Spleen (tissue), 11 donors: ENCODE measurements at regions not wholly inside any gene's neighbourhood (a gene's known extent, or its start where the extent isn't known, plus 50 kb on each side); places are given as distances from the start of the nearest gene placed in this dataset.

Source experiments
- DNase-seq: peaks from one replicate; pipeline ENCODE4 v3.0.0-alpha.2; 2020
- H3K27ac ChIP-seq, 8 donors: fragments of 200-600 bp; sonication (generic) in 7 of 8; 1 replicate in 4 of 8; 2 replicates in 4 of 8; pipeline versions ENCODE4 v1.5.0 to v1.8.0; 2016 to 2021; ENCODE audit warnings: inconsistent platforms in 4 of 8, mild to moderate bottlenecking in 4 of 8, moderate library complexity in 1 of 8
- H3K27me3 ChIP-seq, 7 donors: fragments of 200-600 bp; sonication (generic) in 6 of 7; replicated peaks in 1 of 7; 1 replicate in 4 of 7; 2 replicates in 3 of 7; pipeline versions ENCODE4 v1.5.0 to v1.8.0; 2016 to 2021; ENCODE audit warnings: inconsistent platforms in 3 of 7, mild to moderate bottlenecking in 1 of 7
- H3K36me3 ChIP-seq, 6 donors: fragments of 200-600 bp; sonication (generic) in 5 of 6; 1 replicate in 4 of 6; 2 replicates in 2 of 6; pipeline versions ENCODE4 v1.5.0 to v1.8.0; 2016 to 2021; ENCODE audit warnings: inconsistent platforms in 2 of 6
- H3K4me1 ChIP-seq, 6 donors: fragments of 200-600 bp; sonication (generic) in 5 of 6; 1 replicate in 3 of 6; 2 replicates in 3 of 6; pipeline versions ENCODE4 v1.5.0 to v1.8.0; 2016 to 2021; ENCODE audit warnings: inconsistent platforms in 3 of 6
- H3K4me3 ChIP-seq, 8 donors: fragments of 200-600 bp; sonication (generic) in 7 of 8; 1 replicate in 4 of 8; 2 replicates in 4 of 8; pipeline versions ENCODE4 v1.5.0 to v1.8.0; 2016 to 2021; ENCODE audit warnings: inconsistent platforms in 4 of 8, mild to moderate bottlenecking in 4 of 8, moderate library complexity in 2 of 8
- H3K9me3 ChIP-seq, 8 donors: fragments of 200-600 bp; sonication (generic) in 7 of 8; 1 replicate in 4 of 8; 2 replicates in 4 of 8; pipeline versions ENCODE4 v1.5.0 to v1.8.0; 2016 to 2021; ENCODE audit warnings: inconsistent platforms in 4 of 8
- POLR2A ChIP-seq, 3 donors: fragments of 450-650 bp; IDR thresholded peaks; one replicate each; pipeline ENCODE4 v1.5.1; 2017; ENCODE audit warnings: antibody characterized with exemption in 3 of 3, mild to moderate bottlenecking in 1 of 3
- POLR2AphosphoS5 ChIP-seq, 3 donors: sonication (generic); formaldehyde crosslinking; IDR thresholded peaks; one replicate each; pipeline ENCODE4 v1.5.1; 2017; ENCODE audit warnings: antibody characterized with exemption in 3 of 3
- WGBS, 5 donors: extraction: QIAGEN DNeasy Blood & Tissue Kit in 3 of 5; methylation state at CpG; one replicate each; pipeline versions ENCODE4 v1.1.5 to v1.1.7; 2013 to 2018; 5-methylcytosine and 5-hydroxymethylcytosine counted together
- intact Hi-C: fragments of 100-400 bp; cut with DNase I; formaldehyde crosslinking; loops from one replicate; pipeline ENCODE4 v1.15.0; 2023; ENCODE audit warnings: low total_unique reads
- TF ChIP-seq, protein P1 (sequence below), 11 experiments: fragments of 200-600 bp in 7 of 11; fragments of 450-650 bp in 4 of 11; sonication (generic) in 4 of 11; IDR thresholded peaks in 8 of 11; conservative IDR thresholded peaks in 3 of 11; 1 replicate in 7 of 11; 2 replicates in 4 of 11; pipeline versions ENCODE4 v1.4.0 to v1.8.0; 2016 to 2021; ENCODE audit warnings: antibody characterized with exemption in 11 of 11, inconsistent platforms in 4 of 11, mild to moderate bottlenecking in 1 of 11
- donor health status: healthy with polysubstance abuse.
- donor health status: DM: no; HTN: no; CAD: no; lungs with moderate emphysema.
- donor health status: DM: no; HTN: no; CAD: no.
- donor health status: Bipolar disorder and iron deficiency.
- donor health status: healthy.
- donor health status: DM: no; HTN: no; CAD: no.
- donor health status: DM: yes; HTN: yes; CAD: no.

DNA sequence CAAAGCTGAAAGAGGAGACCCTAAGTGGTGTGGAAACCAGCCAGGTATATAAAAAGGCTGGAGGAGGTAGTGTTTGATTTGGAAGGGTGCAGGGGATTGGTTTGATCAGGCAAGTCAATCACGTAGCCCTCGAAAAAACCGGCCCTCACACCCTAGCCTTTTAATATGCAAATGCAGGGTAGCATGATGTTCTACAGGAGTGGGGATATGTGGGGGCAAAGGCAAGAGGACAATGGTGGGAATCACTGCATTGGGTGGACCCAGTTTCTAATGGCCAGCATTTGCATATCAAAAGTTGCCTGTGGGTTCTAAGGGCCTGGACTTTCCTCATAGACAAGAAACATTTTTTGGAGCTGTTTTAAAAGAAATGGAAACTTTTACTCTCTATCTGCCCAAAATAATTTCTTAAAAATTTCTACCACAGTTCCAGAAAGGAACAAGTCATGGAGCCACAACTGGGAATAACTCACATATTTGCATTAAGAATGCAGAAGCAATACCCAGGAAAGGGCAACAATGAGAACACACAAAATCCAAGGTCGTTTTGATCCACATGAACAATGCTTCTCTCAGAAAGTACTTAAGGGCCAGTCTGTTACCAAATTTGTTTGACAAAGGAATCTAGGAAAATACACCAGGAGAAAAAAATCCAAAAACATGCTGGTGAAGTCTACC is 915.8 kb downstream of the NLGN4Y start:
- no peak for DNase-seq
- Histone ChIP-seq H3K9me3 (peaks cover 0 to 12% (median 0%) of the 10 kb centered on the region in 8 donors), H3K4me3 (no peak overlapping the region), H3K4me1 (no peaks in the 10 kb centered on the region), H3K27me3 (no peaks in the 10 kb centered on the region), H3K36me3 (no peaks in the 10 kb centered on the region), H3K27ac (no peak overlapping the region)
- TF ChIP-seq POLR2A (IDR thresholded peaks at IDR 0.05) (no peak), POLR2AphosphoS5 (IDR thresholded peaks at IDR 0.05) (no peak)
- TF ChIP-seq, protein P1, sequence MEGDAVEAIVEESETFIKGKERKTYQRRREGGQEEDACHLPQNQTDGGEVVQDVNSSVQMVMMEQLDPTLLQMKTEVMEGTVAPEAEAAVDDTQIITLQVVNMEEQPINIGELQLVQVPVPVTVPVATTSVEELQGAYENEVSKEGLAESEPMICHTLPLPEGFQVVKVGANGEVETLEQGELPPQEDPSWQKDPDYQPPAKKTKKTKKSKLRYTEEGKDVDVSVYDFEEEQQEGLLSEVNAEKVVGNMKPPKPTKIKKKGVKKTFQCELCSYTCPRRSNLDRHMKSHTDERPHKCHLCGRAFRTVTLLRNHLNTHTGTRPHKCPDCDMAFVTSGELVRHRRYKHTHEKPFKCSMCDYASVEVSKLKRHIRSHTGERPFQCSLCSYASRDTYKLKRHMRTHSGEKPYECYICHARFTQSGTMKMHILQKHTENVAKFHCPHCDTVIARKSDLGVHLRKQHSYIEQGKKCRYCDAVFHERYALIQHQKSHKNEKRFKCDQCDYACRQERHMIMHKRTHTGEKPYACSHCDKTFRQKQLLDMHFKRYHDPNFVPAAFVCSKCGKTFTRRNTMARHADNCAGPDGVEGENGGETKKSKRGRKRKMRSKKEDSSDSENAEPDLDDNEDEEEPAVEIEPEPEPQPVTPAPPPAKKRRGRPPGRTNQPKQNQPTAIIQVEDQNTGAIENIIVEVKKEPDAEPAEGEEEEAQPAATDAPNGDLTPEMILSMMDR (IDR thresholded peaks at IDR 0.05 in 8 of 11, conservative IDR thresholded peaks at IDR 0.05 in 3 of 11), result no peak
- intact Hi-C loops, result no loop called here
- 82 to 83% (median 83%) methylated on average over 4 of the region's 4 CpGs; no CpG with 5 or more reads in 2 of the 5 donors for WGBS, 5 donors

- Histone ChIP-seq H3K4me3 (no peak overlapping the region), H3K27ac (peak overlapping the region in 1 of 8 donors; percentile 3), H3K27me3 (no peaks in the 10 kb centered on the region), H3K4me1 (no peaks in the 10 kb centered on the region), H3K9me3 (peaks cover 0 to 12% (median 0%) of the 10 kb centered on the region in 8 donors), H3K36me3 (no peaks in the 10 kb centered on the region)
- intact Hi-C loops, result no loop called here
- 28 to 47% (median 31%) methylated on average over 8 of the region's 8 CpGs; no CpG with 5 or more reads in 2 of the 5 donors for WGBS, 5 donors
- TF ChIP-seq POLR2A (IDR thresholded peaks at IDR 0.05), result no peak
- no peak for TF ChIP-seq POLR2AphosphoS5 (IDR thresholded peaks at IDR 0.05)
- DNase-seq, result no peak
Measured at GRCh38 chrY:15440696-15441408, 916.5 kb downstream of the NLGN4Y start.

DNA sequence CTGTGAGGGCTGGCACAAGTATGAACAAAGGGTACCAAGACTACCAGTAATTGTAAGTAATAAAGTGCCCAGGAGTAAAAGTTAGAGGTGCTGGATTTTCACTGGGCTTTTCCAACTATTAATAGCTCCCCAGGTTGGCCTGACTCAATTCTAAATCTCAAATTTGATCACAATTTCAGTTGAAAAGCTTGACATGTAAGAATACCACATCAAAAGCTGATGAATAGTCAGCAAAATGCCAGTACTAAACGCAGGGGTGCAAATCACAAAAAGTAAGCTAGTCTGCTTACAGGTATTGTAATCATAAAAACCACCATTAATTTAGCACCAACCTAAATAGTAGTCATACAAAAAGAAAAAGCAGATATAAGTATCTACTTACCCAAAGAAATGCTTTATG is 917.5 kb downstream of the NLGN4Y start:
- Histone ChIP-seq H3K27ac (no peak overlapping the region), H3K36me3 (no peaks in the 10 kb centered on the region), H3K9me3 (peaks cover 0 to 5% (median 0%) of the 10 kb centered on the region in 8 donors), H3K4me3 (no peak overlapping the region), H3K27me3 (no peaks in the 10 kb centered on the region), H3K4me1 (no peaks in the 10 kb centered on the region)
- TF ChIP-seq POLR2A (IDR thresholded peaks at IDR 0.05), result no peak
- TF ChIP-seq POLR2AphosphoS5 (IDR thresholded peaks at IDR 0.05), result no peak
- TF ChIP-seq, protein P1 (IDR thresholded peaks at IDR 0.05 in 8 of 11, conservative IDR thresholded peaks at IDR 0.05 in 3 of 11), result no peak
- intact Hi-C loops, result no loop called here
- DNase-seq, result no peak
- WGBS, 5 donors, result 56 to 65% (median 64%) methylated on average over 1 of the region's 1 CpG; no CpG with 5 or more reads in 2 of the 5 donors

- Histone ChIP-seq H3K27ac (no peak overlapping the region), H3K9me3 (no peaks in the 10 kb centered on the region), H3K4me1 (no peaks in the 10 kb centered on the region), H3K27me3 (no peaks in the 10 kb centered on the region), H3K36me3 (no peaks in the 10 kb centered on the region), H3K4me3 (no peak overlapping the region)
- TF ChIP-seq POLR2A (IDR thresholded peaks at IDR 0.05) (no peak), POLR2AphosphoS5 (IDR thresholded peaks at IDR 0.05) (no peak)
- TF ChIP-seq, protein P1 (IDR thresholded peaks at IDR 0.05 in 8 of 11, conservative IDR thresholded peaks at IDR 0.05 in 3 of 11), result no peak
- intact Hi-C loops, result no loop called here
- DNase-seq, result no peak
- 32 to 61% (median 38%) methylated on average over 1 of the region's 1 CpG; no CpG with 5 or more reads in 2 of the 5 donors for WGBS, 5 donors
Measured at GRCh38 chrY:15445871-15446270, 921.5 kb downstream of the NLGN4Y start.
